Common myeloid progenitor, CD34-positive (primary cell): ENCODE measurements at regions not wholly inside any gene's neighbourhood (a gene's known extent, or its start where the extent isn't known, plus 50 kb on each side); places are given as distances from the start of the nearest gene placed in this dataset.

Experiments
- CTCF ChIA-PET: fragments of 350-600 bp; sonication (Branson Sonifier 250); formaldehyde crosslinking; loops from one replicate; lab custom pipeline; 2021; ENCODE audit warnings: antibody characterized with exemption; lab: Charles Lee
- POLR2A ChIA-PET: fragments of 350-600 bp; sonication (Branson Sonifier 250); formaldehyde crosslinking; loops from one replicate; lab custom pipeline; 2021; ENCODE audit warnings: antibody characterized with exemption; lab: Charles Lee
- DNase-seq, 3 donors: peaks; one replicate each; pipeline versions ENCODE4 v3.0.0 to v3.0.0-alpha.2; 2013
- H3K27ac ChIP-seq, 2 experiments: 1 replicate in 1 of 2; 2 replicates in 1 of 2; pipeline ENCODE4 v1.7.0; 2013; ENCODE audit warnings: inconsistent platforms in 2 of 2, low read length in 2 of 2, mild to moderate bottlenecking in 2 of 2, low read depth in 1 of 2, moderate library complexity in 1 of 2; ENCODE audit not compliant: severe bottlenecking in 2 of 2, insufficient read depth in 1 of 2, poor library complexity in 1 of 2
- H3K27me3 ChIP-seq, 5 experiments: replicated peaks in 2 of 5; 1 replicate in 3 of 5; 2 replicates in 2 of 5; pipeline versions ENCODE4 v1.6.1 to v1.7.0; 2013; ENCODE audit warnings: low read length in 4 of 5, mild to moderate bottlenecking in 2 of 5, moderate library complexity in 2 of 5, inconsistent platforms in 1 of 5; ENCODE audit not compliant: insufficient read depth in 5 of 5, control insufficient read depth in 4 of 5
- H3K36me3 ChIP-seq, 4 experiments: 1 replicate in 2 of 4; 2 replicates in 2 of 4; pipeline versions ENCODE4 v1.6.1 to v1.7.0; 2013; ENCODE audit warnings: low read length in 3 of 4, control low read depth in 1 of 4, mild to moderate bottlenecking in 1 of 4; ENCODE audit not compliant: control insufficient read depth in 4 of 4, insufficient read depth in 4 of 4
- H3K4me1 ChIP-seq, 4 experiments: 1 replicate in 3 of 4; 2 replicates in 1 of 4; pipeline versions ENCODE4 v1.6.1 to v1.7.1; 2013; ENCODE audit warnings: low read length in 3 of 4, mild to moderate bottlenecking in 3 of 4, control low read depth in 1 of 4, inconsistent platforms in 1 of 4, moderate library complexity in 1 of 4; ENCODE audit not compliant: control insufficient read depth in 4 of 4, insufficient read depth in 4 of 4; ENCODE audit errors: control extremely low read depth in 1 of 4
- H3K4me3 ChIP-seq, 7 experiments: 1 replicate in 4 of 7; 2 replicates in 3 of 7; pipeline versions ENCODE4 v1.5.1 to v1.7.0; 2013; ENCODE audit warnings: mild to moderate bottlenecking in 7 of 7, low read length in 6 of 7, moderate library complexity in 6 of 7, inconsistent platforms in 2 of 7, low read depth in 2 of 7, control low read depth in 1 of 7; ENCODE audit not compliant: insufficient read depth in 4 of 7, control insufficient read depth in 1 of 7; ENCODE audit errors: extremely low read depth in 1 of 7
- H3K9me3 ChIP-seq, 5 experiments: 1 replicate in 4 of 5; 2 replicates in 1 of 5; pipeline versions ENCODE4 v1.6.1 to v1.7.1; 2013; ENCODE audit warnings: low read length in 4 of 5, mild to moderate bottlenecking in 2 of 5, inconsistent platforms in 1 of 5, low read depth in 1 of 5, moderate library complexity in 1 of 5; ENCODE audit not compliant: control insufficient read depth in 4 of 5, insufficient read depth in 2 of 5; ENCODE audit errors: control extremely low read depth in 1 of 5
- WGBS: methylation state at CpG from one replicate; pipeline ENCODE4 v1.1.5; 2013; ENCODE audit not compliant: insufficient coverage; 5-methylcytosine and 5-hydroxymethylcytosine counted together

- H3K27me3 ChIP-seq, result peaks cover 0 to 9% (median 5%) of the 10 kb centered on the region in 5 experiments
- ChIA-PET POLR2A (no interaction called here), CTCF (interaction anchor here (0.8 kb wide), 1 partner anchor 8 kb away, joined by 4 read pairs; no protein-coding TSS in a partner anchor)
- H3K4me3 ChIP-seq, result no peak overlapping the region
- DNase-seq, result no peak
- no peaks in the 10 kb centered on the region for H3K4me1 ChIP-seq
- H3K9me3 ChIP-seq, result no peaks in the 10 kb centered on the region
- H3K27ac ChIP-seq, result no peak overlapping the region
- WGBS, result no CpG with 5 or more reads among the region's 1 CpG
- no peaks in the 10 kb centered on the region for H3K36me3 ChIP-seq
These were observed 173.1 kb downstream of the ADRA2A start for GRCh38 chr10:111249925-111250324.

DNA sequence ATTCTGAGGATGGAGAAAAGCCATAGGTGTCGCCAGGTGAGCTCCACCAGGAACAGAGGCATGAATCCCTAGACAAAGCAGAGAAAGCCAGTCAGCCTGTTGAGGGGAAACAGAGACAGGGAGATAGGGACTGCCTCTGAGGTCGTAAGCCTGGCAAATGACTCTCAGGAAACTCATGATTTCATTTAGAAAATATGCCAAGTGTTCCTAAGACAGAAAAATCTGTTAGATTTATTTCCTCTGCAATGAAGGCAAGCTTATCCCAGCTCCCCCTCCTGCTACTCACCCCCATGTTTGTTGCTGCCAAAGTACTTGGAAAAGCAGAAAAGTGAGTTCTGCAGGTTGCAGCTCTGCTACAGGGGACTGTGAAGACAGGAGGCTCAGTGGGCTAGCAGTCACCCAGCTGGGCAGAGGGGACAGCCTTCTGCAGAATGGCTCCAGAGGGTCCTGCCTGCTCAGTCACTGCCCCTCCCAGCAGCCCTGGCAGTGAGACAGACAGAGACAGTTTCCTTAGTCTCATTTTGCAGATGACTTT is 184.3 kb downstream of the ADRA2A start:
- no peak for DNase-seq
- no peaks in the 10 kb centered on the region for H3K36me3 ChIP-seq
- POLR2A ChIA-PET, result no interaction called here

GRCh38 chr10:111265341-111265740 is 188.5 kb downstream of the ADRA2A start:
- no peak for DNase-seq
- Histone ChIP-seq H3K9me3 (peaks cover 0 to 1% (median 0%) of the 10 kb centered on the region in 5 experiments), H3K4me3 (no peak overlapping the region), H3K4me1 (peaks cover 0 to 8% (median 2%) of the 10 kb centered on the region in 4 experiments), H3K27me3 (peaks cover 2 to 27% (median 7%) of the 10 kb centered on the region in 5 experiments), H3K36me3 (no peaks in the 10 kb centered on the region), H3K27ac (no peak overlapping the region)
- POLR2A ChIA-PET, result no interaction called here
- no CpG with 5 or more reads among the region's 1 CpG for WGBS
- CTCF ChIA-PET, result interaction anchor here (0.9 kb wide), 1 partner anchor 189 kb away, joined by 3 read pairs; the partner anchor contains the start of gene ADRA2A

More for the DNA sequence above, 184.3 kb downstream of the ADRA2A start:
- H3K4me3 ChIP-seq, result no peak overlapping the region
- peaks cover 0 to 1% (median 0%) of the 10 kb centered on the region in 5 experiments for H3K9me3 ChIP-seq
- 44% methylated on average over 2 of the region's 2 CpGs for WGBS
- H3K27ac ChIP-seq, result no peak overlapping the region
- no peaks in the 10 kb centered on the region for H3K4me1 ChIP-seq
- H3K27me3 ChIP-seq, result peaks cover 0 to 10% (median 4%) of the 10 kb centered on the region in 5 experiments
- CTCF ChIA-PET, result no interaction called here

GRCh38 chr10:111266165-111266564 is 189.3 kb downstream of the ADRA2A start:
- DNase-seq, result no peak

GRCh38 chr10:111267673-111268072 is 190.8 kb downstream of the ADRA2A start:
- 20% methylated on average over 3 of the region's 7 CpGs for WGBS
- POLR2A ChIA-PET, result no interaction called here

More at GRCh38 chr10:111266165-111266564, 189.3 kb downstream of the ADRA2A start:
- no peaks in the 10 kb centered on the region for H3K36me3 ChIP-seq
- peaks cover 2 to 26% (median 6%) of the 10 kb centered on the region in 5 experiments for H3K27me3 ChIP-seq
- peaks cover 0 to 8% (median 2%) of the 10 kb centered on the region in 4 experiments for H3K4me1 ChIP-seq
- no peak overlapping the region for H3K27ac ChIP-seq
- ChIA-PET POLR2A (no interaction called here), CTCF (interaction anchor here (0.9 to 1.4 kb wide), 2 partner anchors 18 to 190 kb away, joined by 3 read pairs; partner anchors contain the start of gene ADRA2A)
- peaks cover 0 to 1% (median 0%) of the 10 kb centered on the region in 5 experiments for H3K9me3 ChIP-seq
- no peak overlapping the region for H3K4me3 ChIP-seq

DNA sequence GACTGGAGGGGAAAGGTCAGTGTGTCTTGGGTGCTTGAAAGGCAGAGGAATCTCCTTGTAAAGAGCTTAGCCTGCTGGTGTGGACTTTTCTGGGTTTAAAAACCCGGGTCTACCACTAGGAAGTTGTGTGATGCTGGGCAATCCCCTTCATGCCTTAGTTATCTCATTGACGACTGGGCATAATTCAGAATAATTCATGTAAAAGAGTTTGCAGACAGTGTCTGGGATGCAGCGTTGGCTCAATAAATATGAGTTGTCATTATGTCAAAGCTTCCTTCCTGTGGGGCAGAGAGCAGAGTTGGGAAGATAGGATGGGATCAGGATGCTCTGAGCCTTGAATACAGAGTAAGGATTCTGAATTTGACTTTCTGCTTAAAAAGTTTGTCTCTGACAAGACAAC is 196.4 kb downstream of the ADRA2A start:
- Histone ChIP-seq H3K4me1 (peaks cover 0 to 1% (median 0%) of the 10 kb centered on the region in 4 experiments), H3K4me3 (no peak overlapping the region), H3K27ac (no peak overlapping the region), H3K9me3 (no peaks in the 10 kb centered on the region), H3K36me3 (no peaks in the 10 kb centered on the region), H3K27me3 (peaks cover 1 to 22% (median 8%) of the 10 kb centered on the region in 5 experiments)
- ChIA-PET POLR2A (no interaction called here), CTCF (no interaction called here)
- WGBS, result 54% methylated on average over 3 of the region's 3 CpGs
- no peak for DNase-seq

More at GRCh38 chr10:111267673-111268072, 190.8 kb downstream of the ADRA2A start:
- Histone ChIP-seq H3K36me3 (no peaks in the 10 kb centered on the region), H3K27me3 (peaks cover 2 to 24% (median 5%) of the 10 kb centered on the region in 5 experiments), H3K27ac (no peak overlapping the region), H3K9me3 (peaks cover 0 to 1% (median 0%) of the 10 kb centered on the region in 5 experiments), H3K4me3 (no peak overlapping the region), H3K4me1 (peaks cover 0 to 8% (median 2%) of the 10 kb centered on the region in 4 experiments)
- DNase-seq, result peak in 2 of 3 donors; percentile 5 to 22
- CTCF ChIA-PET, result no interaction called here

- Histone ChIP-seq H3K4me3 (no peak overlapping the region), H3K27me3 (peaks cover 0 to 21% (median 8%) of the 10 kb centered on the region in 5 experiments), H3K27ac (no peak overlapping the region), H3K4me1 (no peaks in the 10 kb centered on the region), H3K9me3 (peaks cover 0 to 2% (median 0%) of the 10 kb centered on the region in 5 experiments), H3K36me3 (no peaks in the 10 kb centered on the region)
- ChIA-PET CTCF (no interaction called here), POLR2A (no interaction called here)
- no peak for DNase-seq
- 89% methylated on average over 2 of the region's 2 CpGs for WGBS
These were observed 196.8 kb downstream of the ADRA2A start for GRCh38 chr10:111273635-111274034.
